Hepatocyte (in vitro differentiated cells): ENCODE measurements at regions not wholly inside any gene's neighbourhood (a gene's known extent, or its start where the extent isn't known, plus 50 kb on each side); places are given as distances from the start of the nearest gene placed in this dataset.

Source experiments
- DNase-seq: peaks from one replicate; pipeline ENCODE4 v3.0.0-alpha.2; 2016; ENCODE audit warnings: low spot score
- H2AFZ ChIP-seq: fragments of 200-600 bp; sonication (generic); 2 replicates; pipeline ENCODE4 v1.6.0; 2016; ENCODE audit warnings: antibody characterized with exemption, mild to moderate bottlenecking
- H3K27ac ChIP-seq: fragments of 200-600 bp; sonication (generic); 2 replicates; pipeline ENCODE4 v1.5.1; 2016; ENCODE audit warnings: mild to moderate bottlenecking
- H3K27me3 ChIP-seq: fragments of 200-600 bp; sonication (generic); 2 replicates; pipeline ENCODE4 v1.6.1; 2016
- H3K36me3 ChIP-seq: fragments of 200-600 bp; sonication (generic); replicated peaks from 2 replicates; pipeline ENCODE4 v1.5.1; 2016; ENCODE audit warnings: low read depth; ENCODE audit not compliant: insufficient read depth
- H3K4me1 ChIP-seq: fragments of 200-600 bp; sonication (generic); 2 replicates; pipeline ENCODE4 v1.5.1; 2016; ENCODE audit warnings: mild to moderate bottlenecking, moderate library complexity; ENCODE audit not compliant: insufficient read depth
- H3K4me2 ChIP-seq: fragments of 200-600 bp; sonication (generic); 2 replicates; pipeline ENCODE4 v1.6.0; 2016
- H3K4me3 ChIP-seq: fragments of 200-600 bp; sonication (generic); 2 replicates; pipeline ENCODE4 v1.5.1; 2016; ENCODE audit warnings: mild to moderate bottlenecking
- H3K79me2 ChIP-seq: fragments of 200-600 bp; sonication (generic); 2 replicates; pipeline ENCODE4 v1.6.0; 2017; ENCODE audit warnings: mild to moderate bottlenecking
- H3K9me2 ChIP-seq: fragments of 200-600 bp; sonication (generic); replicated peaks from 2 replicates; pipeline ENCODE4 v1.6.0; 2017; ENCODE audit warnings: mild to moderate bottlenecking; ENCODE audit not compliant: insufficient read depth
- H3K9me3 ChIP-seq: fragments of 200-600 bp; sonication (generic); 2 replicates; pipeline ENCODE4 v1.5.1; 2016; ENCODE audit warnings: low read depth, mild to moderate bottlenecking
- H4K20me1 ChIP-seq: fragments of 200-600 bp; sonication (generic); 2 replicates; pipeline ENCODE4 v1.6.0; 2016; ENCODE audit warnings: mild to moderate bottlenecking; ENCODE audit not compliant: insufficient read depth, poor library complexity, severe bottlenecking
- EZH2 ChIP-seq: fragments of 200-600 bp; sonication (generic); IDR thresholded peaks from 2 replicates; pipeline ENCODE4 v1.6.1; 2016; ENCODE audit warnings: antibody characterized with exemption, mild to moderate bottlenecking, borderline replicate concordance
- EZH2phosphoT487 ChIP-seq: fragments of 200-600 bp; sonication (generic); IDR thresholded peaks from one replicate; pipeline ENCODE4 v1.6.1; 2018; ENCODE audit warnings: antibody characterized with exemption, mild to moderate bottlenecking, low read depth, moderate library complexity; ENCODE audit not compliant: unreplicated experiment, severe bottlenecking
- WGBS: methylation state at CpG from one replicate; pipeline ENCODE4 v1.1.6; 2016; ENCODE audit warnings: low lambda C conversion rate; ENCODE audit errors: missing lambda C conversion rate; 5-methylcytosine and 5-hydroxymethylcytosine counted together
- TF ChIP-seq, protein P1 (sequence below): fragments of 200-600 bp; sonication (generic); IDR thresholded peaks from 2 replicates; pipeline ENCODE4 v1.5.1; 2016; ENCODE audit warnings: antibody characterized with exemption, mild to moderate bottlenecking; ENCODE audit not compliant: poor library complexity

DNA sequence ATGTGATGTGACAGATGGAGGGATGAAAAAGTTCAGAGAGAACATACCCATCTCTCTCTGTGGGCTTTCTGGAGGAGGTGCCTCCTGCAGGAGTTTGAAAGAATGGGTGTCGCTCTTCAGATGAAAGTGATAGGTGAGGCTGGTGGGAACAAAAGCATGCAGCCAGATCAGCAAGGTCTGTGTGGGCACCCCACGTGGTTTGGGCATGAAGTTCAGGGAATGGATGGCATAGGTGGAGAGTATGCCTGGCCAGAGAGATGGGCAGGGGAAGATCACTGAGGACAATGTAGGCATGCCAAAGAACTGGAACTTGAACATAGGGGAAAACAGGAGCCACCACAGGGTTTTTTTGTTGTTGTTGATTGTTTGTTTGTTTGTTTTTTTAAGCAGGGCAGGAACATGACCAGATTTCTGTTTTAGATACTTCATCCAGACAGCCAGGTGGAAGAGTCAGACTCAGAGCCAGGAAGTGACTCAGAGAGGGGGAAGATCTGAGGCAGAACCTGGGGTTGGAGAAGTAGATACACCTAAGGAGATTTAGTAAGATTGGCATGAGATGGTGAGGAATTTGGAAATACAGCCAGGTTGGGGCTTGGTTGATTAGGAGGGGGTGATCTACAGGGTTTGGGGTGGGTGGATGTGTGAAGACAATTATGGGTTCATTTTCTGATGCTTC lies 64.8 kb upstream of the CLSTN2 start:
- Histone ChIP-seq H3K4me3 (no peak overlapping the region), H4K20me1 (no peaks in the 10 kb centered on the region), H3K27me3 (no peaks in the 10 kb centered on the region), H2AFZ (no peak overlapping the region), H3K9me2 (no peaks in the 10 kb centered on the region), H3K9me3 (no peaks in the 10 kb centered on the region), H3K4me1 (no peaks in the 10 kb centered on the region), H3K27ac (no peak overlapping the region), H3K79me2 (no peaks in the 10 kb centered on the region), H3K4me2 (no peak overlapping the region), H3K36me3 (no peaks in the 10 kb centered on the region)
- no peak for DNase-seq
- WGBS, result 73% methylated on average over 2 of the region's 2 CpGs
- TF ChIP-seq EZH2phosphoT487 (no peak), EZH2 (no peak)
- TF ChIP-seq, protein P1, sequence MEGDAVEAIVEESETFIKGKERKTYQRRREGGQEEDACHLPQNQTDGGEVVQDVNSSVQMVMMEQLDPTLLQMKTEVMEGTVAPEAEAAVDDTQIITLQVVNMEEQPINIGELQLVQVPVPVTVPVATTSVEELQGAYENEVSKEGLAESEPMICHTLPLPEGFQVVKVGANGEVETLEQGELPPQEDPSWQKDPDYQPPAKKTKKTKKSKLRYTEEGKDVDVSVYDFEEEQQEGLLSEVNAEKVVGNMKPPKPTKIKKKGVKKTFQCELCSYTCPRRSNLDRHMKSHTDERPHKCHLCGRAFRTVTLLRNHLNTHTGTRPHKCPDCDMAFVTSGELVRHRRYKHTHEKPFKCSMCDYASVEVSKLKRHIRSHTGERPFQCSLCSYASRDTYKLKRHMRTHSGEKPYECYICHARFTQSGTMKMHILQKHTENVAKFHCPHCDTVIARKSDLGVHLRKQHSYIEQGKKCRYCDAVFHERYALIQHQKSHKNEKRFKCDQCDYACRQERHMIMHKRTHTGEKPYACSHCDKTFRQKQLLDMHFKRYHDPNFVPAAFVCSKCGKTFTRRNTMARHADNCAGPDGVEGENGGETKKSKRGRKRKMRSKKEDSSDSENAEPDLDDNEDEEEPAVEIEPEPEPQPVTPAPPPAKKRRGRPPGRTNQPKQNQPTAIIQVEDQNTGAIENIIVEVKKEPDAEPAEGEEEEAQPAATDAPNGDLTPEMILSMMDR, result no peak

DNA sequence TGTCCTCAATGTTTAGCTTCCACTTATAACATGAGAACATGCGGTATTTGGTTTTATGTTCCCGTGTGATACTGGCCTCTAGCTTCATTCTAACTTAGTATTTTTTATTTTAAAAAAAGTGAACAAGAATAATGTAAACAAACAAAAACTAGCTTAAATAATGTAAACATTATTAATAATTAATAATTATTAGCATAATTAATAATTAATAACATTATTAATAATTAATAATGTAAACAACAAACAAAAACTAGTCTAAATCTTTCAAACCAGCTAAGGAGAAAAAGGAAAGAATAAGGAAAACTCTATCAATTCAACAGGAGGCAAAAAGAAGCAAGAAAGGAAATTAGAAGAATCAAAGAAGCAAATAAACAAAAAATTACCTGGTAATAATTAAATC lies 66.2 kb upstream of the CLSTN2 start:
- no peak for TF ChIP-seq EZH2
- TF ChIP-seq, protein P1, result no peak

DNA sequence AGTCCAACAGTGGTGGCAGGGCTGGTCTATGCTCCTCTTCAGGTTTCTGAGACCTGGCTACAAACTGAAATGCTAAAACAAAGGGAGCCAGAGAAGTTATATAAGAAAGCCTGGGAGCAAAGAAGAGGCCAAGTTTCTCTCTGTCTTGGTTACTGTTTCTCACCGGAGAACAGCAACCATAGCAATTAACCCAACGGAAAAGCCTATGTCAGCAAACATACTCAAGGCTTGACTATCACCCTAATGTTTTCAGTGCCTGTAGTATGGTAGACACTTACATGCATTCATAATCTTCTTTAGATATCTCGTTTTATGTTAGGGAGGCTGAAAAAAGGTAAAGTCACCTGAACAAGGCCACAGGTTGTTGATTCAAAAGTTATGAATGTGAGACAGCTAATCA lies 86.3 kb upstream of the CLSTN2 start:
- no peak overlapping the region for H3K4me3 ChIP-seq
- H3K4me2 ChIP-seq, result no peak overlapping the region
- H3K9me2 ChIP-seq, result no peaks in the 10 kb centered on the region
- H2AFZ ChIP-seq, result no peak overlapping the region
- H3K9me3 ChIP-seq, result no peaks in the 10 kb centered on the region
- 52% methylated on average over 3 of the region's 3 CpGs for WGBS
- TF ChIP-seq, protein P1, result no peak
- no peak for TF ChIP-seq EZH2phosphoT487
- TF ChIP-seq EZH2, result no peak
- no peak for DNase-seq
- peaks cover 8% of the 10 kb centered on the region for H3K27me3 ChIP-seq
- H3K4me1 ChIP-seq, result no peaks in the 10 kb centered on the region
- no peaks in the 10 kb centered on the region for H3K79me2 ChIP-seq
- no peaks in the 10 kb centered on the region for H4K20me1 ChIP-seq
- H3K27ac ChIP-seq, result no peak overlapping the region
- no peaks in the 10 kb centered on the region for H3K36me3 ChIP-seq

More for the DNA sequence above, 66.2 kb upstream of the CLSTN2 start:
- H3K36me3 ChIP-seq, result no peaks in the 10 kb centered on the region
- H3K9me3 ChIP-seq, result no peaks in the 10 kb centered on the region
- H3K4me3 ChIP-seq, result no peak overlapping the region
- H2AFZ ChIP-seq, result no peak overlapping the region
- H3K79me2 ChIP-seq, result no peaks in the 10 kb centered on the region
- no peaks in the 10 kb centered on the region for H3K4me1 ChIP-seq
- no peak for DNase-seq
- no peak overlapping the region for H3K27ac ChIP-seq
- H3K9me2 ChIP-seq, result no peaks in the 10 kb centered on the region
- H3K27me3 ChIP-seq, result no peaks in the 10 kb centered on the region
- no peak overlapping the region for H3K4me2 ChIP-seq
- H4K20me1 ChIP-seq, result no peaks in the 10 kb centered on the region
- 90% methylated on average over 2 of the region's 2 CpGs for WGBS

DNA sequence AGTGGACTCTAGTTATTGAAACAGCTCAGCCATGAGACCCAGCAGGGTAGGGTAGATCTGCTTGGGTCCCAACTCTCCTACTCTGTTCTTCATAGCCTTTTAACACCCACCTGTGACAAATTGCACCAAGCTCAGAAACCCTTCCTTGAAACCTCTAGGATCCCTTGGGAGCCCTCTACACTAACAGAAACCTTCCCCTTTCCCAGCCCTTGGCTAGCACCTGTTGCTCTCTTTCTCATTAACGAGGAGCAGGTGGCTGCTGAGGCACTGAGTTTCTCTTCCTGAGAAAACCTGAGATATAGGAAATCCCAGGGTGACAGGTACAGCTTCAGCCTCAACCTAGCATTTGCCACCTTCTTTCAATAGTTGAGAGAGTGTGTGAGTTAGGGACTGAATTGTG lies 88.3 kb upstream of the CLSTN2 start:
- Histone ChIP-seq H3K36me3 (no peaks in the 10 kb centered on the region), H4K20me1 (no peaks in the 10 kb centered on the region), H3K27ac (no peak overlapping the region), H2AFZ (no peak overlapping the region), H3K27me3 (peaks cover 8% of the 10 kb centered on the region), H3K79me2 (no peaks in the 10 kb centered on the region), H3K4me1 (no peaks in the 10 kb centered on the region), H3K9me3 (no peaks in the 10 kb centered on the region), H3K9me2 (no peaks in the 10 kb centered on the region), H3K4me3 (no peak overlapping the region), H3K4me2 (no peak overlapping the region)
- WGBS, result 86% methylated on average over 1 of the region's 1 CpG
- TF ChIP-seq, protein P1, result no peak
- TF ChIP-seq EZH2phosphoT487, result no peak
- no peak for TF ChIP-seq EZH2
- DNase-seq, result no peak
